Cardiac fibroblast (primary cell): ENCODE measurements at regions not wholly inside any gene's neighbourhood (a gene's known extent, or its start where the extent isn't known, plus 50 kb on each side); places are given as distances from the start of the nearest gene placed in this dataset.
A peak's percentile ranks its signal among the peaks of the same experiment; 100 is the strongest.

ENCODE experiments used
- DNase-seq, 2 donors: peaks; one replicate each; pipeline versions ENCODE4 v3.0.0 to v3.0.0-alpha.2; 2010; ENCODE audit warnings: low read depth in 2 of 2
- H3K4me3 ChIP-seq, 2 donors: replicated peaks in 1 of 2; 1 replicate in 1 of 2; 2 replicates in 1 of 2; pipeline ENCODE4 v1.5.1; 2011; ENCODE audit warnings: low read depth in 2 of 2, low read length in 2 of 2, mild to moderate bottlenecking in 2 of 2, moderate library complexity in 1 of 2
- TF ChIP-seq, protein P1 (sequence below): IDR thresholded peaks from one replicate; pipeline ENCODE4 v1.5.1; 2011; ENCODE audit warnings: low read depth, mild to moderate bottlenecking, low read length, inconsistent platforms

DNA sequence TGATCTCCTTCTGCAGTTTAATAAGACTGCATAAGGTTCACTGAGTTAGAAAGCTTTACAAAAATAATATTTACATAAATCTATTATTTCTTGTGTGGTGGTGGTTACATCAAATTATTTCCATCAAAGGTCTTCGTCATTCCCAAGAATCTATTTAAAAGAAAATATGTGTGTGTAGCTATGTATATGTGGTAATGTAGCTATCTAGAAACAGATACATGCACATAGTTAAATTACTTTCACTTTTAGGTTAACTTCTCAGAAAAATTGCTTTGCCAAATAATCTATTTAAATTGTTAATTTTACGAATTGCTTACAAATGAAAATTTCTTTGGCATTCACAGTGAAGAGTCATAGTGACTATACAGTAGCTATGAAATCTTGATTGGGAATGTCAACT lies 633.2 kb downstream of the DMRTA1 start:
- no peak for DNase-seq
- TF ChIP-seq, protein P1, sequence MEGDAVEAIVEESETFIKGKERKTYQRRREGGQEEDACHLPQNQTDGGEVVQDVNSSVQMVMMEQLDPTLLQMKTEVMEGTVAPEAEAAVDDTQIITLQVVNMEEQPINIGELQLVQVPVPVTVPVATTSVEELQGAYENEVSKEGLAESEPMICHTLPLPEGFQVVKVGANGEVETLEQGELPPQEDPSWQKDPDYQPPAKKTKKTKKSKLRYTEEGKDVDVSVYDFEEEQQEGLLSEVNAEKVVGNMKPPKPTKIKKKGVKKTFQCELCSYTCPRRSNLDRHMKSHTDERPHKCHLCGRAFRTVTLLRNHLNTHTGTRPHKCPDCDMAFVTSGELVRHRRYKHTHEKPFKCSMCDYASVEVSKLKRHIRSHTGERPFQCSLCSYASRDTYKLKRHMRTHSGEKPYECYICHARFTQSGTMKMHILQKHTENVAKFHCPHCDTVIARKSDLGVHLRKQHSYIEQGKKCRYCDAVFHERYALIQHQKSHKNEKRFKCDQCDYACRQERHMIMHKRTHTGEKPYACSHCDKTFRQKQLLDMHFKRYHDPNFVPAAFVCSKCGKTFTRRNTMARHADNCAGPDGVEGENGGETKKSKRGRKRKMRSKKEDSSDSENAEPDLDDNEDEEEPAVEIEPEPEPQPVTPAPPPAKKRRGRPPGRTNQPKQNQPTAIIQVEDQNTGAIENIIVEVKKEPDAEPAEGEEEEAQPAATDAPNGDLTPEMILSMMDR, result no peak
- H3K4me3 ChIP-seq, result no peak overlapping the region

DNA sequence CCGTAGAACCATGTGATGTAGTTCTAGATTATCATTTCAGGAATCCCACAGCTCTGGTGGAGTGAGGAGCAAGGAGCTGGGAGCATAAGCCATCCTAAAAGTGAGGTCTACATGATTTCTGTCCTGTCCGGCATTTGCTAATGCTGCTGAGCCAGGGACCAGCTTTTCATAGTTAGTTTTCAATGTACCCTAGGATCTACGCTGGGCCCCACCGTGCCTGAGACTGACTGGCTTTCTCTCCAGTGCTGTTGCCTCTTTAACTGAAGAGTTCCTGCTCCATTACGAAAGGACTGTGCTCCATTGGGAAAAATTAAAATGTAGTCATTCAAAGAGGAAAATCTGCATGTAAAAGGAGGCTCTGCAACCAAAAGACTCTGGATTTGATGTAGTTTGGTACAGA lies 634.8 kb downstream of the DMRTA1 start:
- TF ChIP-seq, protein P1, result no peak
- no peak for DNase-seq
- no peak overlapping the region for H3K4me3 ChIP-seq

DNA sequence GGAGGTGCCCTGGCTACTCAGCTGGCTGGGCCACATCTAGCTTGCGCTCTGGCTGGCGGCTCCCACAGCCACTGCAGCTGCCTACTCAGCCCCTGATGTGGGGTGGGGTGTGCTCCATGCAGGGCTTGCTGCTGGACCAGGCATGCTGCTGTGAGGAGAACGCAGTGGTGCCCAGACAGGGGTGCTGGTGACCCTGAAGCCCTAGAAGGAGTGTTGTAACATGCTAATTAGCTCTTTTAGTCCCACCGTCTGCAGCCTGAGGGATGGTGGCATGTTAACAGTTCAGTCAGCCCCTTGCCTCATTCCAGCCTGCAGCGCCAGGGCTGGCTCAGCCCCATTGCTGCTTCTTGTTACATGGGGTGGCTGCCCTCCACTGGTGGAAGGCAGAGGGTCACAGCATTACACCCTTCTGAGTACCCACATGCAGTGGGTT lies 642.3 kb downstream of the DMRTA1 start:
- no peak for DNase-seq
- TF ChIP-seq, protein P1, result no peak
- no peak overlapping the region for H3K4me3 ChIP-seq

DNA sequence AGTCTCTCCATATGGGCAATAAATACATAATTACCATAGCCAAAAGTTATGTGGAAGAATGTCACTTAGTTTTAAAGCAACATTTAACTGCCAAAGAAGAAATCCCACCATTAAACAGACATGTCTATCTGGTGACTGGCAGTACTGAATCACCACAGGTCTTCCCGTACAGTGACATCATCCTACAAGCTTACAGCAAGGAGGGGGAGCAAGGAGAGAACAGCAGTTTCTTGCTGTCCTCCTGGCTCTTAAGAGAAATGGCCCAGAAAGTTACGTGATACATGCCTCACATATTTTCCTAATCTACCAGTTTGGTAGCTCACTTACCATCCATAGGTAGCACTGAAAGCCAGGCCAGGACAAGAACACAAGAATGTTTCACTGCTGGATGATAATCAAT lies 671.0 kb downstream of the DMRTA1 start:
- TF ChIP-seq, protein P1, result no peak
- DNase-seq, result peak in 1 of 2 donors; percentile 44
- no peak overlapping the region for H3K4me3 ChIP-seq

DNA sequence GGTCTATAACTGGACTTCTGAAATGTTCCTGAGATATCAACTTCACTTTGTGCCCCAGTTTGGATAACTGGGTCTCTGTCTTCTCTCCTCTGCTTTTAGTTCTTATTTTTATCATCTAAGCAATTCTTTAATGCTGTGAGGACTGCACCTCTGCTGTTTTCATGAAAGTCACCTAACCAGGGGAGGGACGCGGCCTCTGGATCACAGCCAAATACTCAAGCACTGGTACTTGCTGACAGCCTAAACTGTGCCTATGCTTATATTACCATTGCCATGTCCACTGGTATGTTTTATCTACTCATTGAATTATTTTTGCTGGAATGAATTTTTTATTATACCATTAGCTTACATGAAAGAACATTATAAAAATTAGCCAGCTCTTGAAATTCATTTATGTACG lies 674.0 kb downstream of the DMRTA1 start:
- TF ChIP-seq, protein P1, result no peak
- DNase-seq, result no peak

DNA sequence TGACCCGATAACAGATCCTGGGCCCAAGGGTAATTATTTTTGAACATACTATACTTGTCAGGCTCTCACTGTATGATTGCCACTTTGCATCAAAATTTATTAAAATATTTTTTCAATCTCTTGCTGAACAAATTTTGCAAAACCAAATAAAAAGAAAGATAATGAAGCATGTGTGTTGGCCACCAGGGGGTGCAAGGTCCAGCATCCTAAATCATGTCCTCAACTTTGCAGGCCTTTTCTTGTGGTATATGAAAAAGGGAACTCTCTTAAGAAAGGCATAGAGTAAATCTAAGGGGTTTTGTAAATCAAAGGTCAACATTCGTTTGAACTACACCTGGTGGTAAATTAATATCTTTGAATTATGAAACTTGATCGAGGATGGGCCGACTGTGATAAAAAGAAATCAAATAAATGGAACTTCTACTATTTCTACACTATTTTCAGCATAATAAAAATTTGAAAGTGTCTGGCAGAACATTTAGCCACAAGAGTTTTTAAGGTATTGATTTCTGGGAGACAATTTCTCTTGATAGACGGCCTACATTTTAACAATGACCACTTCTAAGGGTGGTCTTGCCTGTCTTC lies 676.5 kb downstream of the DMRTA1 start:
- no peak overlapping the region for H3K4me3 ChIP-seq
- TF ChIP-seq, protein P1, result peak; percentile 38
- peak in 1 of 2 donors; percentile 24 for DNase-seq

More for the DNA sequence above, 674.0 kb downstream of the DMRTA1 start:
- no peak overlapping the region for H3K4me3 ChIP-seq

DNA sequence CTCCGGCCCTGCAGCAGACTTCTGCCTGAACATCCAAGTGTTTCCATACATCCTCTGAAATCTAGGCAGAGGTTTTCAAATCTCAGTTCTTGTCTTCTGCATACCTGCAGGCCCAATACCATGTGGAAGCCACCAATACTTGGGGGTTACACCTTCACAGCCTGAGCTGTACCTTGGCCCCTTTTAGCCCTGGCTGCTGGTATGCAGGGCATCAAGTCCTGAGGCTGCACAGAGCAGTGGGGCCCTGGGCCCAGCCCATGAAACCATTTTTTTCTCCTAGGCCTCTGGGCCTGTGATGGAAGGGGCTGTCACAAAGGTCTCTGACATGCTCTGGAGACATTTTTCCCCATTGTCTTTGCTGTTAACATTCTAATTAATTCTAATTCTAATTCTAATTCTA lies 680.6 kb downstream of the ELAVL2 start:
- H3K4me3 ChIP-seq, result no peak overlapping the region
- DNase-seq, result no peak
- TF ChIP-seq, protein P1, result no peak
